HG03558 (cell line): ENCODE measurements at regions not wholly inside any gene's neighbourhood (a gene's known extent, or its start where the extent isn't known, plus 50 kb on each side); places are given as distances from the start of the nearest gene placed in this dataset.
"Not testable (repeated sequence)": the region's sequence is repeated elsewhere in the genome, so short reads cannot be mapped to it uniquely, and the experiment has no call there.

Experiments
- ATAC-seq: cut with Tn5 transposase; IDR thresholded peaks from one replicate; pipeline ENCODE4 v1.9.1; 2021; ENCODE audit warnings: moderate number of reproducible peaks; ENCODE audit not compliant: unreplicated experiment; ENCODE audit errors: extremely low read depth

- ATAC-seq: not testable (repeated sequence)
These were observed 189.1 kb downstream of the FOXD4L6 start for GRCh38 chr9:40939201-40939887.

- no peak for ATAC-seq
These were observed 193.1 kb downstream of the FOXD4L6 start for GRCh38 chr9:40935336-40935735.

GRCh38 chr9:40934480-40934879 is 194.0 kb downstream of the FOXD4L6 start:
- ATAC-seq: not testable (repeated sequence)

- ATAC-seq: not testable (repeated sequence)
These were observed 198.1 kb downstream of the FOXD4L6 start for GRCh38 chr9:40930426-40930825.

- ATAC-seq: not testable (repeated sequence)
These were observed 199.0 kb downstream of the FOXD4L6 start for GRCh38 chr9:40929488-40929845.

- ATAC-seq: no peak
These were observed 199.5 kb downstream of the FOXD4L6 start for GRCh38 chr9:40928803-40929487.

- ATAC-seq: no peak
These were observed 200.4 kb downstream of the FOXD4L6 start for GRCh38 chr9:40927851-40928802.

- no peak for ATAC-seq
These were observed 201.2 kb downstream of the FOXD4L6 start for GRCh38 chr9:40927260-40927631.

- ATAC-seq: no peak
These were observed 201.8 kb downstream of the FOXD4L6 start for GRCh38 chr9:40926404-40927259.

GRCh38 chr9:40925149-40925548 is 203.3 kb downstream of the FOXD4L6 start:
- ATAC-seq: no peak

- not testable (repeated sequence) for ATAC-seq
These were observed 212.1 kb downstream of the FOXD4L6 start for GRCh38 chr9:40916399-40916783.

- ATAC-seq: not testable (repeated sequence)
These were observed 212.7 kb downstream of the FOXD4L6 start for GRCh38 chr9:40915660-40916398.

- ATAC-seq: no peak
These were observed 213.5 kb downstream of the FOXD4L6 start for GRCh38 chr9:40914772-40915659.

GRCh38 chr9:40913928-40914673 is 214.4 kb downstream of the FOXD4L6 start:
- no peak for ATAC-seq

GRCh38 chr9:40913096-40913719 is 215.3 kb downstream of the FOXD4L6 start:
- ATAC-seq: no peak

- ATAC-seq: not testable (repeated sequence)
These were observed 215.8 kb downstream of the FOXD4L6 start for GRCh38 chr9:40912679-40913078.

- no peak for ATAC-seq
These were observed 216.8 kb downstream of the FOXD4L6 start for GRCh38 chr9:40911647-40912046.
